GM06990 (cell line): ENCODE measurements at regions not wholly inside any gene's neighbourhood (a gene's known extent, or its start where the extent isn't known, plus 50 kb on each side); places are given as distances from the start of the nearest gene placed in this dataset.

Experiments used
- DNase-seq: peaks from one replicate; pipeline ENCODE4 v3.0.0-alpha.2; 2011; ENCODE audit not compliant: insufficient read length; ENCODE audit errors: extremely low read depth
- H3K27me3 ChIP-seq: replicated peaks from 2 replicates; pipeline ENCODE4 v1.6.0; 2011; ENCODE audit warnings: low read length; ENCODE audit not compliant: control insufficient read depth, insufficient read depth
- H3K36me3 ChIP-seq: 2 replicates; pipeline ENCODE4 v1.5.1; 2011; ENCODE audit warnings: low read length; ENCODE audit not compliant: control insufficient read depth, insufficient read depth
- H3K4me3 ChIP-seq: replicated peaks from 2 replicates; pipeline ENCODE4 v1.5.1; 2011; ENCODE audit warnings: low read depth, mild to moderate bottlenecking, control low read depth, low read length
- TF ChIP-seq, protein P1 (sequence below): IDR thresholded peaks from 2 replicates; pipeline ENCODE4 v1.5.1; 2011; ENCODE audit warnings: low read length, control low read depth, mild to moderate bottlenecking, inconsistent platforms; ENCODE audit not compliant: insufficient read depth, poor library complexity, severe bottlenecking

DNA sequence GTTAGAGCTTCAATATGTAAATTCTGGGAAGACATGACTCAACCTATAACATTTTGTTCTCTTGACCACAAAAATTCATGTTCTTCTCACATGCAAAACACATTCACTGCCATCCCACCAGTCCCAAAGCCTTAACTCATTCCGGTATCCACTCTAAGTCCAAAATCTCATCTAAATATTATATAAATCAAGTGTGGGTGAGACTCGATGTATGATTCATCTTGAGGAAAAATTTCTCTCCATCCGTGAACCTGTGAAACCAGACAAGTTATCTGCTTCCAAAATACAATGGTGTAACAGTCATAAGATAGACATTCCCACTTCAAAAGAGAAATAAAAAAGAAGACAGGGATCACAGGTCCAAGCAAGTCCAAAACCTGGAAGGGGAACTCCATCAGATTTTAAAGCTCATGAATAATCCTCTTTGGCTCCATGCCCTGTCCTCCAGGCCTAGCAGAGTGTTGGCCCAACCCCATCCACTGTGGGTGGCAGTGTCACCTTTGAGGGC, 101.3 kb downstream of the RAD51AP2 start:
- no peak for DNase-seq
- no peak overlapping the region for H3K4me3 ChIP-seq
- H3K27me3 ChIP-seq = no peaks in the 10 kb centered on the region
- H3K36me3 ChIP-seq = no peaks in the 10 kb centered on the region
- TF ChIP-seq, protein P1, sequence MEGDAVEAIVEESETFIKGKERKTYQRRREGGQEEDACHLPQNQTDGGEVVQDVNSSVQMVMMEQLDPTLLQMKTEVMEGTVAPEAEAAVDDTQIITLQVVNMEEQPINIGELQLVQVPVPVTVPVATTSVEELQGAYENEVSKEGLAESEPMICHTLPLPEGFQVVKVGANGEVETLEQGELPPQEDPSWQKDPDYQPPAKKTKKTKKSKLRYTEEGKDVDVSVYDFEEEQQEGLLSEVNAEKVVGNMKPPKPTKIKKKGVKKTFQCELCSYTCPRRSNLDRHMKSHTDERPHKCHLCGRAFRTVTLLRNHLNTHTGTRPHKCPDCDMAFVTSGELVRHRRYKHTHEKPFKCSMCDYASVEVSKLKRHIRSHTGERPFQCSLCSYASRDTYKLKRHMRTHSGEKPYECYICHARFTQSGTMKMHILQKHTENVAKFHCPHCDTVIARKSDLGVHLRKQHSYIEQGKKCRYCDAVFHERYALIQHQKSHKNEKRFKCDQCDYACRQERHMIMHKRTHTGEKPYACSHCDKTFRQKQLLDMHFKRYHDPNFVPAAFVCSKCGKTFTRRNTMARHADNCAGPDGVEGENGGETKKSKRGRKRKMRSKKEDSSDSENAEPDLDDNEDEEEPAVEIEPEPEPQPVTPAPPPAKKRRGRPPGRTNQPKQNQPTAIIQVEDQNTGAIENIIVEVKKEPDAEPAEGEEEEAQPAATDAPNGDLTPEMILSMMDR = no peak

DNA sequence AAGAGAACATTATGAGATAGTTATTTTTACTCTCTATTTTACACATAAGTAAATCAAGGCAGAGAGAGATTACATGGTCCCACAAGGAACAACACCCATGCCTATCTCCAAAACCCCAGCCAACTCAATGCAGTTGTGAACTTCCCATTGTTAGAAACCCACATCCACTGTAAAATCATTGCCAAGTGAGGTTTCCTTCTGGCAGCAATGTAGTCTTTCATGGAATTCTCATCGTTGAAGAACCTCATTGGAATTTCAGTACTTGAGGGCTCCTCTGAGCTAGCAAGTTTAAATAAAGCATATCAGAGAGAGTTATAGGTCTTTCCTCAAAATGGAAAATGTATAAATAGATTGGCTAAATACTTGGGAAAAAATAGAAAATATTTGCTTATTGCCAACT, 105.2 kb downstream of the RAD51AP2 start:
- DNase-seq = no peak
- TF ChIP-seq, protein P1 = no peak
- Histone ChIP-seq H3K27me3 (no peaks in the 10 kb centered on the region), H3K36me3 (no peaks in the 10 kb centered on the region), H3K4me3 (no peak overlapping the region)

DNA sequence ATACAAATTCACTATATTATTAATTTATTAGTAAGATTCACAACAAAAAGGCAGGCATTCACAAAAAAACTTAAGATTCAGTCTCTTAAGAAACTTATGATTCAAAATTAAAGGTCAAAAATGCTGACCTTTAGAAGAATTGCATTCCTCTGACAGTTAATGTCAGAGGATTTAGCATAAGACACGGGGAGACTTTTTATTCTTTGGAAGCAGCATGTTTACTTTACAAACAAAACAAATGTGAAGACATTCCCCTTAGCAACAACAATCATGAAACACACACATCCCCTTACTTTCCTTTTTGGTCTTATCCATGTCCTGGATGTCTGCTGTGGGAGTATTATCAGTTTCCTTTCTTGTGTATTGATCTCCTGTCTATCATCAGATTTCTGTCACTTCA, 117.1 kb downstream of the RAD51AP2 start:
- no peak for DNase-seq
- TF ChIP-seq, protein P1 = no peak
- Histone ChIP-seq H3K27me3 (no peaks in the 10 kb centered on the region), H3K36me3 (no peaks in the 10 kb centered on the region), H3K4me3 (no peak overlapping the region)

DNA sequence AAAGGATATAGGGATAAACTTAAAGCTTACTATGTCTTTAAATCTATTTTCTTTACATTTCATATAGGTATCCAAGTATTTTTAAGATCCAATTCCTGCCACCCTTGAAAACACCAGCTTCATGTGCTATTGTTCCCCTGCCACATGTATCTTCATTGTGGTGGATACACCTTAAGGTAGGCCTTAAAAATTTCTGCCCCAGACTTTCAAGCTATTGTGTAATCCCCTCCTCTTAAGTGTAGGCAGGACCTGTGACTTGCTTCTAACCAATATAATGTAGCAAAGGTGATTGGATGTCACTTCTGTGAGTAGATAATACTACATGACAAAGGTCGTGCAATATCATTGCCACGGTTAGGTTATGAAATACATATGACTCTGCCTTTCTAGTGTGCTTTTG, 119.5 kb downstream of the RAD51AP2 start:
- Histone ChIP-seq H3K27me3 (no peaks in the 10 kb centered on the region), H3K4me3 (no peak overlapping the region), H3K36me3 (no peaks in the 10 kb centered on the region)
- TF ChIP-seq, protein P1 = no peak
- no peak for DNase-seq

DNA sequence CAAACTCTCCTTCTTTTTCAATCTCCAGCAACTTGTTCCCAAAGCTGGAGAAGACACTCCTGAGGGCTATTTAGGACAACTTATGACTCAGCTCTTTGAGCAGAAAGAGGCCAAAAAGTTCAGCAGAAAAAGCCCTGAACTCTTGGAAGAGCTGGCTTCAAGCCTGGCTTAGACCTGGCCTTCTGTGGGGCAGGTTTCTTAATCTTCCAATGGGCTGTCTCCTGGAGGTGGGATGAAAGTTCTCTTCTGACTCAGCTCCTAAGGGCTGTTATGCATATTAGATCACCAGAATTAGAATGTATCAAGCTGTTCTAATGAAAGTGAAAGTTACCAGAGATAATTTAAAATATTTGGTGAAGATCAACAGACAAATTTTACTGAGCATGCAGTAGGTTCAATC, 129.4 kb downstream of the RAD51AP2 start:
- DNase-seq = no peak

DNA sequence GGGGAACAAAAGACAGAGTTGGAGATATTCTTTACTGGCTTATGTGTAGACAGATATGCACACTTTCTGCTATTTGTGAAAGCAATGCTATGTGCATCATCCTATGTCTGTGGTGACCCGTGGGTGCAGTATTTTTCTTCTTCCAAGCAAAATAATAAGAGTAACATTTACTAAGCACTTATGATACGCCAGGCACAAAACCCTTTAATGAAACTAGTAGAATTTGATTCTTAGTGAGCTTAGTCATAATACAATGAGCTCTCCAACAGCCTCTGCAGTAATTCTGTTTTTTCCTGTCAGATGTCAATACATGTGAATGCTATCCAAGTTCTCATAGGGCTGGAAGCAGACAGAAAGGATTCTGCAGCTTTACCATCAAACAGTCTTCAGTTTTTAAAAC, 130.6 kb downstream of the RAD51AP2 start:
- Histone ChIP-seq H3K4me3 (no peak overlapping the region), H3K36me3 (no peaks in the 10 kb centered on the region), H3K27me3 (no peaks in the 10 kb centered on the region)
- no peak for DNase-seq
- TF ChIP-seq, protein P1 = no peak

More for the DNA sequence above, 129.4 kb downstream of the RAD51AP2 start:
- Histone ChIP-seq H3K27me3 (no peaks in the 10 kb centered on the region), H3K36me3 (no peaks in the 10 kb centered on the region), H3K4me3 (no peak overlapping the region)
- TF ChIP-seq, protein P1 = no peak
